Activated CD4-positive, alpha-beta T cell treated with anti-CD3 and anti-CD28 coated beads, Interleukin-2, amount 10 ng/mL, durations not matched to agents 24 days and 14 days (primary cell): ENCODE measurements at regions not wholly inside any gene's neighbourhood (a gene's known extent, or its start where the extent isn't known, plus 50 kb on each side); places are given as distances from the start of the nearest gene placed in this dataset.
"Not testable (repeated sequence)": the region's sequence is repeated elsewhere in the genome, so short reads cannot be mapped to it uniquely, and the experiment has no call there.

Source experiments
- DNase-seq: peaks from one replicate; pipeline ENCODE4 v3.0.0; 2022
- H3K27ac Mint-ChIP-seq: one replicate; pipeline ENCODE4 v1.8.0; 2022; ENCODE audit warnings: mild to moderate bottlenecking, mixed read lengths
- H3K27me3 Mint-ChIP-seq: one replicate; pipeline ENCODE4 v1.8.0; 2022; ENCODE audit warnings: mixed read lengths
- H3K36me3 Mint-ChIP-seq: one replicate; pipeline ENCODE4 v1.8.0; 2022; ENCODE audit warnings: low read depth, mild to moderate bottlenecking, mixed read lengths
- H3K4me1 Mint-ChIP-seq: one replicate; pipeline ENCODE4 v1.8.0; 2021; ENCODE audit warnings: mixed read lengths
- H3K4me3 Mint-ChIP-seq: one replicate; pipeline ENCODE4 v1.8.0; 2022; ENCODE audit warnings: mild to moderate bottlenecking, moderate library complexity, mixed read lengths
- H3K9me3 Mint-ChIP-seq: one replicate; pipeline ENCODE4 v1.8.0; 2021; ENCODE audit warnings: mixed read lengths
- intact Hi-C: fragments of 100-400 bp; cut with micrococcal nuclease; formaldehyde crosslinking; loops from one replicate; pipeline ENCODE4 v1.15.1; 2023

- intact Hi-C loops, result no loop called here
- no peak overlapping the region for H3K27ac Mint-ChIP-seq
- no peaks in the 10 kb centered on the region for H3K9me3 Mint-ChIP-seq
- peaks cover 2% of the 10 kb centered on the region for H3K27me3 Mint-ChIP-seq
- H3K4me1 Mint-ChIP-seq, result no peaks in the 10 kb centered on the region
- H3K4me3 Mint-ChIP-seq, result no peak overlapping the region
- H3K36me3 Mint-ChIP-seq, result no peaks in the 10 kb centered on the region
- no peak for DNase-seq
Measured at GRCh38 chr16:22652463-22652845, 141.8 kb downstream of the NPIPB5 start.

DNA sequence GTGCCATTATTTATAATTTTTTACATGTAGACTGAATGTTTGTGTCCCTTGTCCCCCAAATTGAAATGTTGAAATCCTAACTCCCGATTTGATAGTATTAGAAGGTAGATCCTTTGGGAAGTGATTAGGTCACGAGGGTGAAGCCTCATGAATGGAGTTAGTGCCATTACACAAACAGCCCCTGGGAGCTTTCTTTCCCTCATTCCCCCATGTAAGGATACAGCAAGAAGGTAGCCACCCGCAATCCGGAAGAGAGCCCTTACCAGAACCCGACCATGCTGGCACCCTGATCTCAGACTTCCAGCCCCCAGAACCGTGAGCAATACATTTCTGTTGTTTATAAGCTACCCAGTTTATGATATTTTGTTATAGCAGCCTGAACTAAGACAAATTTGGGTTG, 143.2 kb downstream of the NPIPB5 start:
- intact Hi-C loops, result no loop called here
- Mint-ChIP-seq H3K9me3 (no peaks in the 10 kb centered on the region), H3K4me1 (no peaks in the 10 kb centered on the region), H3K36me3 (no peaks in the 10 kb centered on the region), H3K27me3 (peaks cover 2% of the 10 kb centered on the region), H3K27ac (no peak overlapping the region), H3K4me3 (no peak overlapping the region)
- no peak for DNase-seq

DNA sequence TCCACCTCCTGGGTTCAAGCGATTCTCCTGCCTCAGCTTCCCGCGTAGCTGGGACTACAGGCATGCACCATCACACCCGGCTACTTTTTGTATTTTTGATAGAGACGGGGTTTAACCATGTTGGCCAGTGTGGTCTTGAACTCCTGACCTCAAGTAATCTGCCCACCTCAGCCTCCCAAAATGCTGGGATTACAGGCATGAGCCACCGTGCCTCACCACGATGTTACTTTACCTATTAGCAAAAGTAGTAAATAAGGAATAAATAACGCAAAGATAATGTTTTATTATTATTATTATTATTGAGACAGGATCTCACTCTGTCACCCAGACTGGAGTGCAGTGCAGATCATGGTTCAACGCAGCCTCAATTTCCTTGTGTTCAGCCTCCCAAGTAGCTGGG, 145.9 kb downstream of the NPIPB5 start:
- H3K27ac Mint-ChIP-seq, H3K27me3 Mint-ChIP-seq: not testable (repeated sequence)

GRCh38 chr16:22659933-22660332, 149.2 kb downstream of the NPIPB5 start:
- intact Hi-C loops, result no loop called here
- H3K4me3 Mint-ChIP-seq, result no peak overlapping the region
- no peaks in the 10 kb centered on the region for H3K4me1 Mint-ChIP-seq
- H3K27me3 Mint-ChIP-seq, result no peaks in the 10 kb centered on the region
- no peaks in the 10 kb centered on the region for H3K36me3 Mint-ChIP-seq
- H3K27ac Mint-ChIP-seq, result no peak overlapping the region
- no peak for DNase-seq
- no peaks in the 10 kb centered on the region for H3K9me3 Mint-ChIP-seq

More for the DNA sequence above, 145.9 kb downstream of the NPIPB5 start:
- H3K9me3 Mint-ChIP-seq, H3K36me3 Mint-ChIP-seq, DNase-seq, H3K4me3 Mint-ChIP-seq, intact Hi-C loops, H3K4me1 Mint-ChIP-seq: not testable (repeated sequence)

- Mint-ChIP-seq H3K4me1 (no peaks in the 10 kb centered on the region), H3K27me3 (no peaks in the 10 kb centered on the region), H3K36me3 (no peaks in the 10 kb centered on the region), H3K27ac (no peak overlapping the region), H3K9me3 (no peaks in the 10 kb centered on the region), H3K4me3 (no peak overlapping the region)
- intact Hi-C loops, result no loop called here
- DNase-seq, result no peak
Measured at GRCh38 chr16:22660441-22661160, 149.9 kb downstream of the NPIPB5 start.

GRCh38 chr16:22661161-22661647, 150.5 kb downstream of the NPIPB5 start:
- intact Hi-C loops, result no loop called here
- H3K4me3 Mint-ChIP-seq, result no peak overlapping the region
- H3K27ac Mint-ChIP-seq, result no peak overlapping the region
- DNase-seq, result no peak
- no peaks in the 10 kb centered on the region for H3K4me1 Mint-ChIP-seq
- H3K36me3 Mint-ChIP-seq, result no peaks in the 10 kb centered on the region
- no peaks in the 10 kb centered on the region for H3K9me3 Mint-ChIP-seq
- no peaks in the 10 kb centered on the region for H3K27me3 Mint-ChIP-seq

DNA sequence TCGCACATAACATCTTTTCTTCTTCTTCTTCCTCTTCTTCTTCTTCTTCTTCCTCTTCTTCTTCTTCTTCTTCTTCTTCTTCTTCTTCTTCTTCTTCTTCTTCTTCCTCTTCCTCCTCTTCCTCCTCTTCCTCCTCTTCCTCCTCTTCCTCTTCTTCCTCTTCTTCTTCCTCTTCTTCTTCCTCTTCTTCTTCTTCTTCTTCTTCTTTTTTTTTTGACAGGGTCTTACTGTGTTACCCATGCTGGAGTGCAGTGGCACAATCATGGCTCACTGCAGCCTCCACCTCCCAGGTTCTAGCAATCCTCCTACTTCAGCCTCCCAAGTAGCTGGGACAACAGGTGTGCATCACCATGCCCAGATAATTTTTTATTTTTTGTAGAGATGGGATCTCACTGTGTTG, 151.0 kb upstream of the HS3ST2 start:
- intact Hi-C loops, H3K4me1 Mint-ChIP-seq, H3K4me3 Mint-ChIP-seq, H3K9me3 Mint-ChIP-seq, H3K36me3 Mint-ChIP-seq, H3K27ac Mint-ChIP-seq, DNase-seq, H3K27me3 Mint-ChIP-seq: not testable (repeated sequence)

- no peak for DNase-seq
- intact Hi-C loops, result no loop called here
- Mint-ChIP-seq H3K4me3 (no peak overlapping the region), H3K36me3 (no peaks in the 10 kb centered on the region), H3K9me3 (no peaks in the 10 kb centered on the region), H3K27me3 (no peaks in the 10 kb centered on the region), H3K4me1 (no peaks in the 10 kb centered on the region), H3K27ac (no peak overlapping the region)
Measured at GRCh38 chr16:22663389-22664064, 150.4 kb upstream of the HS3ST2 start.

DNA sequence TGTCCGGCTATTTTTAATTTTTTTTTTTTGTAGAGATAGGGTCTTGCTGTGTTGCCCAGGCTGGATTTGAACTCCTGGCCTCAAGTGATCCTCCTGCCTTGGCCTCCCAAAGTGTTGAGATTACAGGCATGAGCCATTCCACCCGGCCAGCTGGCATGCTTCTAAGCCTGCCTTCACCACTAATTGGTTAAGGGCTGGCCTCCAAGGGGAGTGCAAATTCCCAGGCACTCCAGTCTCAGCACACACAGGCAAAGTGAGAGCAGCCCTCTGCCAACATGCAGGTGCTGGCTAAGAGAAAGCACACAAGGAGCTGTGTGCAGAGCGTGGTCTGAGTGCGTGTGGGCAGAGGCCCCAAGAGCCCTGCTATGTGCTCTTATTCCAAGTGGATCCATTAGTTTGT, 149.8 kb upstream of the HS3ST2 start:
- Mint-ChIP-seq H3K4me1 (no peaks in the 10 kb centered on the region), H3K4me3 (no peak overlapping the region), H3K36me3 (no peaks in the 10 kb centered on the region), H3K27me3 (no peaks in the 10 kb centered on the region), H3K27ac (no peak overlapping the region), H3K9me3 (no peaks in the 10 kb centered on the region)
- intact Hi-C loops, result no loop called here
- DNase-seq, result no peak

GRCh38 chr16:22664561-22664997, 149.4 kb upstream of the HS3ST2 start:
- Mint-ChIP-seq H3K9me3 (no peaks in the 10 kb centered on the region), H3K36me3 (no peaks in the 10 kb centered on the region), H3K4me3 (no peak overlapping the region), H3K27me3 (no peaks in the 10 kb centered on the region), H3K4me1 (no peaks in the 10 kb centered on the region), H3K27ac (no peak overlapping the region)
- no peak for DNase-seq
- intact Hi-C loops, result no loop called here

- intact Hi-C loops, result no loop called here
- no peak overlapping the region for H3K27ac Mint-ChIP-seq
- no peaks in the 10 kb centered on the region for H3K27me3 Mint-ChIP-seq
- no peaks in the 10 kb centered on the region for H3K9me3 Mint-ChIP-seq
- H3K4me1 Mint-ChIP-seq, result no peaks in the 10 kb centered on the region
- no peaks in the 10 kb centered on the region for H3K36me3 Mint-ChIP-seq
- DNase-seq, result no peak
- H3K4me3 Mint-ChIP-seq, result no peak overlapping the region
Measured at GRCh38 chr16:22665048-22665797, 148.7 kb upstream of the HS3ST2 start.

GRCh38 chr16:22665803-22666202, 148.2 kb upstream of the HS3ST2 start:
- DNase-seq, result no peak
- Mint-ChIP-seq H3K4me1 (no peaks in the 10 kb centered on the region), H3K27me3 (no peaks in the 10 kb centered on the region), H3K27ac (no peak overlapping the region), H3K9me3 (no peaks in the 10 kb centered on the region), H3K4me3 (no peak overlapping the region), H3K36me3 (no peaks in the 10 kb centered on the region)
- intact Hi-C loops, result no loop called here

GRCh38 chr16:22668318-22668717, 145.6 kb upstream of the HS3ST2 start:
- no peak for DNase-seq
- Mint-ChIP-seq H3K9me3 (no peaks in the 10 kb centered on the region), H3K4me3 (no peak overlapping the region), H3K4me1 (no peaks in the 10 kb centered on the region), H3K36me3 (no peaks in the 10 kb centered on the region), H3K27me3 (no peaks in the 10 kb centered on the region), H3K27ac (no peak overlapping the region)
- intact Hi-C loops, result no loop called here

DNA sequence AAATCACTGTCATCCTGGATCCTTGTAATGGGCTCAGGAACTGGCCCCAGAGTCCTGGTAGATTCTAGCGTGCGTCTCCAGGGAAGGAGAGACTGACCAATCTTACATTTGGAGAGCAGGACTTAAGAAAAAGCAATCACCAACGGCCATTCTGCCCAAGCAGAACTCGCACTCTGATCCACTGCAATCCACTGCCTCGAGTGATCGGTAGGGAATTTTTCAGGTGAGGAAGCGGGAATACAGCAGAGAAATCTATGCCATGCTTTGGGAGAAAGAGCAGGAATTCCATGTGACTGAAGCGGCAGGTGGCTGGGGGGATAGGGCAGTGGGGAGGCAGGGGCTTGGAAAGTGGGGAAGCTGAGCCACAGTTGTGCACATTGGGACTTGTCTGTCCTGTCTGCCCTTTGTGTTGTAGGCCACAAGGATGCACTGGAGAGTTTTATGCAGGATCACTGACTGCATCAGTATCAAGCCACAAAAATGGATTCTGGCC, 143.9 kb upstream of the HS3ST2 start:
- intact Hi-C loops, result no loop called here
- Mint-ChIP-seq H3K9me3 (no peaks in the 10 kb centered on the region), H3K4me1 (no peaks in the 10 kb centered on the region), H3K4me3 (no peak overlapping the region), H3K27ac (no peak overlapping the region), H3K27me3 (no peaks in the 10 kb centered on the region), H3K36me3 (no peaks in the 10 kb centered on the region)
- DNase-seq, result no peak
